ENCODE measurements at regions not wholly inside any gene's neighbourhood (a gene's known extent, or its start where the extent isn't known, plus 50 kb on each side); places are given as distances from the start of the nearest gene placed in this dataset.

- no peak for DNase-seq
These were observed 182.9 kb upstream of the PRKCQ start for GRCh38 chr10:6763001-6763400.

- no peak for DNase-seq
These were observed 179.9 kb upstream of the PRKCQ start for GRCh38 chr10:6759961-6760360.

- no peak for DNase-seq
These were observed 177.1 kb upstream of the PRKCQ start for GRCh38 chr10:6757158-6757557.

GRCh38 chr10:6756716-6757115, 176.6 kb upstream of the PRKCQ start:
- no peak for DNase-seq

GRCh38 chr10:6755781-6756460, 175.8 kb upstream of the PRKCQ start:
- no peak for DNase-seq

GRCh38 chr10:6753644-6754043, 173.6 kb upstream of the PRKCQ start:
- DNase-seq = no peak

- no peak for DNase-seq
These were observed 171.3 kb upstream of the PRKCQ start for GRCh38 chr10:6751363-6751762.

- DNase-seq = no peak
These were observed 169.0 kb upstream of the PRKCQ start for GRCh38 chr10:6748981-6749635.

GRCh38 chr10:6748029-6748428, 168.0 kb upstream of the PRKCQ start:
- no peak for DNase-seq

GRCh38 chr10:6746782-6747181, 166.7 kb upstream of the PRKCQ start:
- no peak for DNase-seq

- DNase-seq = no peak
These were observed 163.3 kb upstream of the PRKCQ start for GRCh38 chr10:6743291-6743849.

- no peak for DNase-seq
These were observed 161.5 kb upstream of the PRKCQ start for GRCh38 chr10:6741541-6741941.

- no peak for DNase-seq
These were observed 159.6 kb upstream of the PRKCQ start for GRCh38 chr10:6739530-6740174.

- no peak for DNase-seq
These were observed 158.2 kb upstream of the PRKCQ start for GRCh38 chr10:6738112-6738768.

- DNase-seq = no peak
These were observed 157.7 kb upstream of the PRKCQ start for GRCh38 chr10:6737758-6738111.

GRCh38 chr10:6737080-6737641, 157.1 kb upstream of the PRKCQ start:
- DNase-seq = no peak

GRCh38 chr10:6734286-6734685, 154.2 kb upstream of the PRKCQ start:
- DNase-seq = no peak

- no peak for DNase-seq
These were observed 149.8 kb upstream of the PRKCQ start for GRCh38 chr10:6729861-6730344.

GRCh38 chr10:6729071-6729774, 149.1 kb upstream of the PRKCQ start:
- no peak for DNase-seq

- DNase-seq = no peak
These were observed 146.8 kb upstream of the PRKCQ start for GRCh38 chr10:6726924-6727323.

- DNase-seq = no peak
These were observed 142.5 kb upstream of the PRKCQ start for GRCh38 chr10:6722616-6723004.

- DNase-seq = no peak
These were observed 142.0 kb upstream of the PRKCQ start for GRCh38 chr10:6721964-6722615.

Data from stimulated activated CD4-positive, alpha-beta T cell treated with anti-CD3 and anti-CD28 coated beads, Interleukin-4, amount 100 ng/mL, for 1 hour (primary cell).